ENCODE measurements at regions not wholly inside any gene's neighbourhood (a gene's known extent, or its start where the extent isn't known, plus 50 kb on each side); places are given as distances from the start of the nearest gene placed in this dataset.

DNA sequence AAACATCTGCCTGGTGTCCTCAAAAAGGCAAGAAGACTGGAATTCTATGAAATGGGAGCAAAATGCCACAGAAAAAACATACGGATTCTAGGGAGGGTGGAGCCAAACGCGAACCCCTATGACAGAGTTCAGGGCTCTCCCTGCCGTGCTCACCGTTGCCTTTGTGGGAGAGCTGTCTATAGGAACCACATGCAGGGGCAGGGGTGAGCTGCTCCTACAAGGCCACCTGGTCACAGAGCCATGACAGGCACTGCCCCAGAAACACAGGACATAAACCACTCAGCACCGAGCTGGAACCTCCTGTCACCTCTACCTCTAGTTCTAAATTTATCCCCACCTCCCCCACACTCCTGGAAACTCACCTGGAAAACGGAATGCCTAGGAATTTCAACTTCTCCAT is 155.1 kb upstream of the ZNF32 start:
- intact Hi-C loops (cut with DNase I, micrococcal nuclease) = no loop called here
- Mint-ChIP-seq H3K27me3 (no peaks in the 10 kb centered on the region), H3K4me1 (peaks cover 31% of the 10 kb centered on the region), H3K27ac (no peak overlapping the region), H3K4me3 (no peak overlapping the region), H3K36me3 (ENCODE audit: low read depth) (no peaks in the 10 kb centered on the region), H3K9me3 (ENCODE audit: low read depth) (no peaks in the 10 kb centered on the region)
- ChIA-PET CTCF (no interaction called here), POLR2A (no interaction called here)
- no peak for ATAC-seq
- no peak for DNase-seq

DNA sequence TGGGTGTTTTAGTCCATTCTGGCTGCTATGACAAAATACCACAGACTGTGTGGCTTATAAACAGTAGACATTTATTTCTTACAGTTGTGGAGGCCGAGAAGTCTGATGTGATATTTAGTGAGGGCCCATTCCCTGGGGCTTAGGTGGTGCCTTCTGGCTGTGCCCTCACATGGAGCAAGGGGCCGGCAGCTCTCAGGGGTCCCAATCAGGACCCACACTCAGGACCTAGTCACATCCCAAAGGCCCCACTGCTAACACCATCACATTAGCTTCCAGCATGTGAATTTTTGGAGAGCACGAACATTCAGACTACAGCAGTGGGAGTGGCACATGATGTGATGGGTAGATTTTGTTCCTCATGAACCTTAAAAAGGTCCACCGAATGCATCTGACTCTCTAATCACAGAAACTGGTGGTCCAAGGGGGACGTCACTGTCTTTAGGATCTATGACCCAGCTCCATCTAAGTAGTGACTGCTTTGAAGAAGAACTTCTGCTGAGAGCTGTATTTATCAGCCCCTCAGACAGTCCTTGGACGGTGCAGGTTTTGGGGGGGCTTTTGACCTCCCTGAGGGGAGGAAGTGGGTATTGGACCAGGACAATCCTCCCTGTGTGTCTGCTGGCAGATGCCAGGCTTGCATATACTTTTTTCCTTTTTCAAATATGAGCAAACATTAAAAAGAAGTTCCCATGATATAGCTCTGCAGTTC is 154.5 kb upstream of the ZNF32 start:
- Mint-ChIP-seq H3K9me3 (ENCODE audit: low read depth) (no peaks in the 10 kb centered on the region), H3K27ac (no peak overlapping the region), H3K27me3 (no peaks in the 10 kb centered on the region), H3K36me3 (ENCODE audit: low read depth) (no peaks in the 10 kb centered on the region), H3K4me1 (peaks cover 24% of the 10 kb centered on the region), H3K4me3 (no peak overlapping the region)
- ATAC-seq = no peak
- ChIA-PET CTCF (no interaction called here), POLR2A (no interaction called here)
- DNase-seq = no peak
- intact Hi-C loops (cut with DNase I, micrococcal nuclease) = no loop called here

DNA sequence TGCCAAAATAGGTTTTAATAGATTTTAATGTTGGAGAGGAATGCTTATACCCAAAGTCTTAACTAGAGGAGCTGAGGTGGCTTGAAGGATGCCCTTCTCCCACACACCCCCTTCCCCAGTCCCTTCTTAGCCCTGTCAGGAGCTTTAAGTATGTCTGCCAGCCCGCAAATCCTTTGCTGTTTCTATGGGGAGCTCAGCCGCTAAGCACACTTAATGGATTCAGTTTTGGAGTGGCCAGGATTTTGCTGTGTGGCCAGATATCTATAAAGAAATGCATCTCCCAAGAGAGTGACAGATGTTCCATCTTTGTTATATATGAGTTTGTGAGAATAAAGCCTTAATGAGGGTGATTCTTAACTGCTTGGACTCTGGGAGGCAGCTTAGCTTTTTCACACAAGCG is 152.9 kb upstream of the ZNF32 start:
- DNase-seq = no peak
- Mint-ChIP-seq H3K9me3 (ENCODE audit: low read depth) (no peaks in the 10 kb centered on the region), H3K36me3 (ENCODE audit: low read depth) (no peaks in the 10 kb centered on the region), H3K4me3 (no peak overlapping the region), H3K27me3 (no peaks in the 10 kb centered on the region), H3K27ac (no peak overlapping the region), H3K4me1 (peaks cover 12% of the 10 kb centered on the region)
- CTCF ChIA-PET = no interaction called here
- POLR2A ChIA-PET = no interaction called here
- intact Hi-C loops (cut with DNase I, micrococcal nuclease) = no loop called here
- no peak for ATAC-seq

DNA sequence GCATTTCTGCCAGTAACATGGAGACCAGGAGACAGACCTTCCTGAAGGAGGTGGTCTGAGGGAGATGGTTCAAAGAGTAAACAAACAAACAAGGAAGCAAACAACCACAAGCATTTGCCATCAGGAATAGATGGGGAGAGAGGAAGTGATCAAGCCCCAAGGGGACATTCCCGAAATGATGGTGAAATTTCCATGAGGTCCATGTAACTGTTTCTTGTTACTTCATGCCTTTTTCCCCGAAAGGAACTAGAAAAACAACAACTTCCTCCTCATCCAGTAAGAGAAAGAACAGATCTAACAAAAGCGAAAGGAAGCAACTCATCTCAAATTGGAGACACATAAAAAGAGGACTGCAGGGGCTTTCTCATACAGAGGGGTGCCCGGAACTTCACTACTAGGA is 152.5 kb upstream of the ZNF32 start:
- no peak for DNase-seq
- CTCF ChIA-PET = no interaction called here
- Mint-ChIP-seq H3K9me3 (ENCODE audit: low read depth) (no peaks in the 10 kb centered on the region), H3K4me1 (peaks cover 12% of the 10 kb centered on the region), H3K27ac (peak overlapping the region; percentile 5), H3K36me3 (ENCODE audit: low read depth) (no peaks in the 10 kb centered on the region), H3K4me3 (no peak overlapping the region), H3K27me3 (no peaks in the 10 kb centered on the region)
- ATAC-seq = no peak
- intact Hi-C loops (cut with DNase I, micrococcal nuclease) = no loop called here
- POLR2A ChIA-PET = no interaction called here

DNA sequence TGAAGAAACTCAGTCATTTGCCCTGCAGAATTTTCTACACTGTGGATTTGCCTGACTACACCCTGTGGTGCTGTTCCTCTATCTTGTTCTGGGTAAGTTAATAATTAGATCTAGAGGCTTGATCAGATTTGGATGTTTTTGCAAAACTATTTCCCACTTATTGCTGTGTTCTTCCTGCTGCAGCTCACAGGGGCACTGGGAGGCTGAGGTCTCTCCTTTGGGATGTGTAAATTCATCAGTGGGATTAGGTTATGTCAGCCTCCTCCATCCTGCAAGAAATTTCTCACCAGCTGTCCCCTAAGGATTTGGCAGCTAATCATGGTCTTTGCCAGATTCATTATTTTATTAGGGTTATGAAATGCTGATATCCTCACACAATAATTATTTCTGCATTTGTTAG is 148.1 kb upstream of the ZNF32 start:
- H3K27ac Mint-ChIP-seq = no peak overlapping the region
- no peak for ATAC-seq
- POLR2A ChIA-PET = no interaction called here

DNA sequence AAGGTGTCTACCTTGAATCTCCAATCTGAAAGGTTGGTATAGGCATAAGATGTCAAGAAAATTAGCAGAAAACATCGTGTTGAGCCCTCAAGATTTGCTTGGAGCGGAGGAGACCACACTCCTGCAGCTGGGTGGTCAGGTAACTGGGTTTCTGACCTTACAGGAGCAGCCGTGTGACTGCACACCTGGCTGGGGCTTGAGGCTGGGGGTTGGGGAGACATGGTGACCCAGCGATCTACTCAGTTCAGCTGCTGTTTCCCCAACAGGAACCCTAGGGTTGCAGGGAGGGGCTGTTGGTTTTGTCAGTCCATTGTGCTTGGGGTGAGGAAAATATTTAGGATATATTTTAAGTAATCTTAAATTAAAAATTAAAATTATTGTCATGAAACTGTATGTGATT is 147.0 kb upstream of the ZNF32 start:
- ChIA-PET POLR2A (no interaction called here), CTCF (no interaction called here)
- H3K4me3 Mint-ChIP-seq = no peak overlapping the region
- DNase-seq = no peak
- peaks cover 4% of the 10 kb centered on the region for H3K27me3 Mint-ChIP-seq
- intact Hi-C loops (cut with DNase I, micrococcal nuclease) = no loop called here
- peaks cover 1% of the 10 kb centered on the region for H3K4me1 Mint-ChIP-seq
- no peaks in the 10 kb centered on the region for H3K36me3 Mint-ChIP-seq (ENCODE audit: low read depth)
- H3K9me3 Mint-ChIP-seq (ENCODE audit: low read depth) = no peaks in the 10 kb centered on the region
- no peak overlapping the region for H3K27ac Mint-ChIP-seq
- no peak for ATAC-seq

More for the DNA sequence above, 148.1 kb upstream of the ZNF32 start:
- CTCF ChIA-PET = interaction anchor here (1.0 kb wide), 1 partner anchor 113 kb away, joined by 3 read pairs; no protein-coding TSS in a partner anchor
- intact Hi-C loops (cut with DNase I, micrococcal nuclease) = no loop called here
- H3K27me3 Mint-ChIP-seq = peaks cover 4% of the 10 kb centered on the region
- no peak for DNase-seq
- H3K9me3 Mint-ChIP-seq (ENCODE audit: low read depth) = no peaks in the 10 kb centered on the region
- H3K4me1 Mint-ChIP-seq = peaks cover 10% of the 10 kb centered on the region
- no peaks in the 10 kb centered on the region for H3K36me3 Mint-ChIP-seq (ENCODE audit: low read depth)
- H3K4me3 Mint-ChIP-seq = no peak overlapping the region

DNA sequence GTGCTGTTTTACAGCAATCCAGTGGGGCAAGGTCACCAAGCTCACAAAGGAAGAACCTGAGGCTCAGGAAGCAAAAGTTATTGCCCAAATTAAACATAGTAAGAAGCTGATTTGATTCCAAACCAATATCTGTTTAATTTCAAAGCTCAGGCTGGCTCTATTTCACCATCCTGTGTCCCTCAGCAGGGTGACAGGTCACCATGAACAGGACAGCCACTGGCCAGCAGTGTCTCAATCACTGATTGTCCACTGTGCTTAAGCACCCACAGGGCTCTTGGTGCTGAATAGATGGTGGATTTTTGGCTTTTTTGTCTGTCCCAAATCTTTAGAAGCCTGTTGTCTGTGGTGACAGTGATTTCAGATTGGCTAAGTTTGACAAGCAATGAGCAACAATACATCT is 146.4 kb upstream of the ZNF32 start:
- intact Hi-C loops (cut with DNase I, micrococcal nuclease) = no loop called here
- Mint-ChIP-seq H3K27ac (no peak overlapping the region), H3K4me3 (no peak overlapping the region), H3K4me1 (no peaks in the 10 kb centered on the region), H3K9me3 (ENCODE audit: low read depth) (no peaks in the 10 kb centered on the region), H3K36me3 (ENCODE audit: low read depth) (no peaks in the 10 kb centered on the region), H3K27me3 (peaks cover 4% of the 10 kb centered on the region)
- ChIA-PET CTCF (no interaction called here), POLR2A (no interaction called here)
- no peak for DNase-seq
- no peak for ATAC-seq

DNA sequence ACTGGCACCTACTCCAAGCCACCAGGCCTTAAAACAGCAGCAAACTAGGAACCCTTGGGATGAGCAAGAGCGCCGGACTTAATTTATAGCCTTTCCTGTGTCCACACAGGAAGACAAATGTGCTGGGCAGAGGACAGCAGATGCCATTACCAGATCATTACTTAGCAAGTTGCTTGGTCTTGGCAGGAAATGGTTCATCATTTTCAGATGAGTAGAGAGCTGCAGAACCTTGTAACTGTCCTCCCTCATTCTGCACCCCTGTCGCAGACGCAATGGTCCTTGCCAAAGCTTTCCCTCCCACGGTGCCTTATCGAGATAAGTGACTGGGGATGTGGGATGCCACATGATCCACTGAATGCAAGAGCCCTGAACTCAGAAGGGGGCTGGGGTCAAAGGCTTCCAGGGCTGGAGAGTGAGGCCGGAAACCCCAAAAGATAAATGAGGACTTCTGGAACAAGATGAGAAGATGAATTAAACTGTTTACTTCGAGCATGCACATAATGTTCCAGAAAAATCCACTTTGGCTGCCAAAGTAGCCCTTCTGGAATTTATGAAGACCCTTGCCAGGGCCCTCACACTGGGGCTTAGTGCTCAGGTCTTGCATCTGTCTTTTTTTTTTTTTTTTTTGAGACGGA is 145.6 kb upstream of the ZNF32 start:
- CTCF ChIA-PET = no interaction called here
- intact Hi-C loops (cut with DNase I, micrococcal nuclease) = no loop called here
- Mint-ChIP-seq H3K4me1 (no peaks in the 10 kb centered on the region), H3K27me3 (peaks cover 4% of the 10 kb centered on the region), H3K27ac (no peak overlapping the region), H3K36me3 (ENCODE audit: low read depth) (no peaks in the 10 kb centered on the region), H3K9me3 (ENCODE audit: low read depth) (no peaks in the 10 kb centered on the region), H3K4me3 (no peak overlapping the region)
- no peak for ATAC-seq
- DNase-seq = no peak
- POLR2A ChIA-PET = no interaction called here

DNA sequence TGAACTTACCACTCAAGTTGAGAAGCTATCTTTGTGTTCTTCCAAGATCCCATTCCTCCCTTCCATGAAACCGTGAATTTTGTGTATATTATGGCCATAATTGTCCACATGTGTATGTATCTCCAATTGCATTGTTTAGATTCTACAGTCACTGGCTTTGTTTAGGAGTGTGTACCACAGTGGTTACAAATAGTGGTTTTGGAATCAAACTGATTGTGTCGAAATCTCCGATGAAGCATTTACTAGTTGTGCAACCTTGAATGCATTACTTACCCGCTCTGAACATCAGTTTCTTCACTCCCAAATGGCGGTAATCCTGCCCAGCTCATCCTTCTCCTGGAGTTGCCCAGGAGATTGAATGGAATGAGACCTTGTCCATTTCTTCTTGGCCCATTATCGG is 145.0 kb upstream of the ZNF32 start:
- H3K4me3 Mint-ChIP-seq = no peak overlapping the region
- POLR2A ChIA-PET = no interaction called here
- ATAC-seq (no peak), DNase-seq (no peak)
- CTCF ChIA-PET = no interaction called here
- no peaks in the 10 kb centered on the region for H3K4me1 Mint-ChIP-seq
- H3K36me3 Mint-ChIP-seq (ENCODE audit: low read depth) = no peaks in the 10 kb centered on the region
- H3K27me3 Mint-ChIP-seq = peaks cover 4% of the 10 kb centered on the region
- no peak overlapping the region for H3K27ac Mint-ChIP-seq
- intact Hi-C loops (cut with DNase I, micrococcal nuclease) = no loop called here
- H3K9me3 Mint-ChIP-seq (ENCODE audit: low read depth) = no peaks in the 10 kb centered on the region

DNA sequence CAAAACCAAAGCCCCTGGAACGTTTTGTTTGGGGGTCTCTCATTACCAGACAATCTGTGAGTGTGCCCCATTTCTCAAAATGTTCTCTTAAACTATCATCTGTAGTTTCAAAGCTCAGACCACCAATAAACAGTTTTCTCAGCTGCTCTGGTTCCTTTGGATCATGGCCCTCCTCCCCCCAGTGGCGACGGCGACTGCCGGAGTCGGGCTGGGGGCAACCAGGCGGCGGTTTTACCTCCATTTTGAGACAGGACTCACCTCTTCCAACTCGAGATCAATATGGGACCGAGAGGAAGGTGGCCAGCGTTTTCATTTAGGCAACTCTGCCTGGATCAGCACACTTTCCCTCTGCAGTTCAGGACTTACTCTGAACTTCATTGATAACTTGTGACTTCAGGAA is 141.5 kb upstream of the ZNF32 start:
- H3K9me3 Mint-ChIP-seq (ENCODE audit: low read depth) = no peaks in the 10 kb centered on the region
- no peak for ATAC-seq
- CTCF ChIA-PET = interaction anchor here (1.5 kb wide), 1 partner anchor 14 kb away, joined by 4 read pairs; no protein-coding TSS in a partner anchor
- H3K36me3 Mint-ChIP-seq (ENCODE audit: low read depth) = no peaks in the 10 kb centered on the region
- H3K27ac Mint-ChIP-seq = no peak overlapping the region
- intact Hi-C loops (cut with DNase I, micrococcal nuclease) = no loop called here
- DNase-seq = no peak
- POLR2A ChIA-PET = no interaction called here
- no peaks in the 10 kb centered on the region for H3K27me3 Mint-ChIP-seq
- no peaks in the 10 kb centered on the region for H3K4me1 Mint-ChIP-seq
- no peak overlapping the region for H3K4me3 Mint-ChIP-seq

DNA sequence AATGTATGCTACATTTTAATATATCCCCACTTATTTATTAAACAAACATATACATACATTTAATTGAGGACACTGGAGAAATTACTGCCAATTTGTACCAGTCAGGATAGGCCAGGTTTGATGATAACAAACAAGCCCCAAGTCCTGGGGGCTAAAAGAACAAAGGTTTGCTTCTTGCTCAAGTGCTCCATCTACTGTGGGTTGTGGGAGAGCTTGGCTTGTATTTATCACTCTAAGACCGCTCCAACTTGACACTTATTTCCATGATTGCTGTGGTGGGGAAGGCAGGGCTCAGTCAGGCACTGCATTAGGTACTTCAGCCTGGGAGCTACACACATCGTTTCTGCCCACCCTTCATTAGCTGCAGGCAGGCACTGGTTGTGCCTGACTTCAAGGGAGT is 136.6 kb upstream of the ZNF32 start:
- H3K27me3 Mint-ChIP-seq = no peaks in the 10 kb centered on the region
- no peak overlapping the region for H3K27ac Mint-ChIP-seq
- CTCF ChIA-PET = interaction anchor here (1.4 kb wide), 1 partner anchor 8 kb away, joined by 3 read pairs; no protein-coding TSS in a partner anchor
- ATAC-seq (no peak), DNase-seq (no peak)
- no peak overlapping the region for H3K4me3 Mint-ChIP-seq
- POLR2A ChIA-PET = no interaction called here
- intact Hi-C loops (cut with DNase I, micrococcal nuclease) = no loop called here
- H3K4me1 Mint-ChIP-seq = peaks cover 16% of the 10 kb centered on the region
- H3K9me3 Mint-ChIP-seq (ENCODE audit: low read depth) = no peaks in the 10 kb centered on the region
- H3K36me3 Mint-ChIP-seq (ENCODE audit: low read depth) = no peaks in the 10 kb centered on the region

DNA sequence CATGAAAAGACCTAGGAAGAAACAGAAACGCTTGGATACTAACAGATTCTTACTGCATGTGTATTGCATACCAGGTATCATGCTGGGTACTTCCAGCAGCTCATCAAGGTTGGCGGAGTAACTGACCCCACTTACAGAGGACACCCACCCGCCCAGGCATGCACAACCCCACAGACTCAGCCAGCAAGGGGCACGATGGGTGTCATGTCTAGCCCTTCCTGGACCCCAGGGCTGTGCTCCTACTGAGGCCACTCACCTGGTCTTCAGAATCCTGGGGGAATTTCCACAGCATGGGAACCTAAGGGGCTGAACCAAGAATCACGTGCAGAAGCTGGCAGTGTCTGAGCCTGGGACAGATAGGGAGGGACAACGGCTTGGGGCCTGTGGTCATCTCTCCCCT is 134.1 kb upstream of the ZNF32 start:
- intact Hi-C loops (cut with DNase I, micrococcal nuclease) = loop anchor here (1.0 to 2.0 kb wide), 2 partner anchors 33 to 34 kb away; no protein-coding TSS in a partner anchor

More for the DNA sequence above, 134.1 kb upstream of the ZNF32 start:
- Mint-ChIP-seq H3K4me1 (peaks cover 23% of the 10 kb centered on the region), H3K27ac (no peak overlapping the region), H3K36me3 (ENCODE audit: low read depth) (no peaks in the 10 kb centered on the region), H3K9me3 (ENCODE audit: low read depth) (no peaks in the 10 kb centered on the region), H3K27me3 (no peaks in the 10 kb centered on the region), H3K4me3 (no peak overlapping the region)
- ATAC-seq (no peak), DNase-seq (no peak)
- ChIA-PET POLR2A (interaction anchor here (0.6 kb wide), 1 partner anchor 347 kb away, joined by 3 read pairs; no protein-coding TSS in a partner anchor), CTCF (no interaction called here)

Measured in activated CD4-positive, alpha-beta T cell treated with anti-CD3 and anti-CD28 coated beads for 36 hours (primary cell).